B cell (primary cell): ENCODE measurements at regions not wholly inside any gene's neighbourhood (a gene's known extent, or its start where the extent isn't known, plus 50 kb on each side); places are given as distances from the start of the nearest gene placed in this dataset.

Source experiments
- ATAC-seq: fragments of 200-7000 bp; cut with Tn5 transposase; one replicate; pipeline ENCODE4 v1.10.0; 2021; ENCODE audit warnings: low read depth, mild to moderate bottlenecking, moderate number of reproducible peaks, moderate library complexity
- CTCF ChIA-PET: fragments of 350-600 bp; sonication (Branson Sonifier 250); formaldehyde crosslinking; loops from one replicate; lab custom pipeline; 2021; ENCODE audit warnings: antibody characterized with exemption, inconsistent platforms; lab: Charles Lee
- POLR2A ChIA-PET: fragments of 350-600 bp; sonication (Branson Sonifier 250); formaldehyde crosslinking; loops from one replicate; lab custom pipeline; 2021; ENCODE audit warnings: antibody characterized with exemption; lab: Charles Lee
- DNase-seq: peaks from one replicate; pipeline ENCODE4 v3.0.0; 2013
- H2AFZ ChIP-seq: 2 replicates; pipeline ENCODE4 v1.6.1; 2012; ENCODE audit warnings: mild to moderate bottlenecking, low read depth, low read length; ENCODE audit not compliant: insufficient read depth, poor library complexity, severe bottlenecking
- H3K27ac ChIP-seq, 2 donors: 1 replicate in 1 of 2; 2 replicates in 1 of 2; pipeline ENCODE4 v1.5.1; 2012 to 2013; ENCODE audit warnings: low read length in 2 of 2, mild to moderate bottlenecking in 2 of 2, moderate library complexity in 1 of 2
- H3K27me3 ChIP-seq, 4 experiments: fragments of 200-600 bp in 1 of 4; sonication (generic) in 1 of 4; replicated peaks in 1 of 4; 1 replicate in 2 of 4; 2 replicates in 2 of 4; pipeline versions ENCODE4 v1.6.1 to v1.7.0; 2013 to 2016; ENCODE audit warnings: low read length in 3 of 4, mild to moderate bottlenecking in 2 of 4, mixed read lengths in 1 of 4, moderate library complexity in 1 of 4; ENCODE audit not compliant: insufficient read depth in 4 of 4, control insufficient read depth in 3 of 4; ENCODE audit errors: control extremely low read depth in 1 of 4
- H3K36me3 ChIP-seq, 2 experiments: replicated peaks in 1 of 2; 1 replicate in 1 of 2; 2 replicates in 1 of 2; pipeline versions ENCODE4 v1.6.1 to v1.7.1; 2013; ENCODE audit warnings: low read length in 1 of 2; ENCODE audit not compliant: insufficient read depth in 2 of 2, control insufficient read depth in 1 of 2; ENCODE audit errors: control extremely low read depth in 1 of 2, extremely low read depth in 1 of 2
- H3K4me1 ChIP-seq, 2 donors: fragments of 200-600 bp in 1 of 2; sonication (generic) in 1 of 2; 1 replicate in 1 of 2; 2 replicates in 1 of 2; pipeline versions ENCODE4 v1.5.1 to v1.6.1; 2013 to 2017; ENCODE audit warnings: low read length in 2 of 2; ENCODE audit not compliant: control insufficient read depth in 2 of 2, insufficient read depth in 2 of 2
- H3K4me2 ChIP-seq: replicated peaks from 2 replicates; pipeline ENCODE3; 2012; ENCODE audit warnings: mild to moderate bottlenecking, low read depth, low read length; ENCODE audit not compliant: poor library complexity, severe bottlenecking
- H3K4me3 ChIP-seq, 5 experiments: fragments of 200-600 bp in 1 of 5; sonication (generic) in 1 of 5; 1 replicate in 3 of 5; 2 replicates in 2 of 5; pipeline versions ENCODE4 v1.5.1 to v1.7.0; 2011 to 2016; ENCODE audit warnings: low read length in 4 of 5, mild to moderate bottlenecking in 4 of 5, low read depth in 2 of 5, control low read depth in 1 of 5, moderate library complexity in 1 of 5; ENCODE audit not compliant: insufficient read depth in 1 of 5; ENCODE audit errors: control extremely low read depth in 1 of 5, extremely low read depth in 1 of 5
- H3K79me2 ChIP-seq: fragments of 200-600 bp; sonication (generic); one replicate; pipeline ENCODE4 v1.6.0; 2016; ENCODE audit warnings: low read length; ENCODE audit not compliant: control insufficient read depth, insufficient read depth
- H3K9ac ChIP-seq: fragments of 200-600 bp; sonication (generic); 2 replicates; pipeline ENCODE4 v1.6.1; 2017; ENCODE audit warnings: mild to moderate bottlenecking, low read length, moderate library complexity
- H3K9me3 ChIP-seq, 3 donors: one replicate each; pipeline versions ENCODE4 v1.6.1 to v1.7.1; 2013; ENCODE audit warnings: low read length in 2 of 3; ENCODE audit not compliant: control insufficient read depth in 2 of 3, insufficient read depth in 1 of 3; ENCODE audit errors: control extremely low read depth in 1 of 3
- H4K20me1 ChIP-seq: 2 replicates; pipeline ENCODE4 v1.6.0; 2012; ENCODE audit warnings: mild to moderate bottlenecking, low read length; ENCODE audit not compliant: insufficient read depth, control insufficient read depth, poor library complexity, severe bottlenecking
- H3K27ac Mint-ChIP-seq: one replicate; pipeline ENCODE4 v1.8.0; 2021; ENCODE audit warnings: mixed read lengths
- H3K27me3 Mint-ChIP-seq: one replicate; pipeline ENCODE4 v1.8.0; 2021; ENCODE audit warnings: mixed read lengths
- H3K4me1 Mint-ChIP-seq: one replicate; pipeline ENCODE4 v1.8.0; 2021; ENCODE audit warnings: mixed read lengths
- H3K4me3 Mint-ChIP-seq: one replicate; pipeline ENCODE4 v1.8.0; 2021; ENCODE audit warnings: mixed read lengths
- H3K9me3 Mint-ChIP-seq: one replicate; pipeline ENCODE4 v1.8.0; 2022; ENCODE audit warnings: mixed read lengths; ENCODE audit not compliant: insufficient read depth
- EZH2 ChIP-seq: IDR thresholded peaks from 2 replicates; pipeline ENCODE4 v1.6.1; 2012; ENCODE audit warnings: borderline replicate concordance, low read depth, mild to moderate bottlenecking, moderate library complexity, low read length; ENCODE audit not compliant: insufficient read depth, poor library complexity, severe bottlenecking
- WGBS: methylation state at CpG from one replicate; pipeline ENCODE4 v1.1.5; 2013; ENCODE audit warnings: missing lambda C conversion rate; ENCODE audit not compliant: insufficient coverage; 5-methylcytosine and 5-hydroxymethylcytosine counted together
- intact Hi-C: fragments of 100-400 bp; cut with micrococcal nuclease; formaldehyde crosslinking; loops from one replicate; pipeline ENCODE4 v1.10.0; 2022
- TF ChIP-seq, protein P1 (sequence below): fragments of 200-600 bp; IDR thresholded peaks from one replicate; pipeline ENCODE4 v1.8.0; 2022; ENCODE audit warnings: antibody characterized with exemption, mild to moderate bottlenecking

- Histone ChIP-seq H3K9me3 (no peaks in the 10 kb centered on the region), H2AFZ (no peak overlapping the region), H3K4me2 (no peak overlapping the region), H3K9ac (no peak overlapping the region), H3K79me2 (no peaks in the 10 kb centered on the region), H4K20me1 (no peaks in the 10 kb centered on the region), H3K4me1 (peaks cover 0 to 12% of the 10 kb centered on the region in 2 donors), H3K36me3 (no peaks in the 10 kb centered on the region), H3K27me3 (no peaks in the 10 kb centered on the region), H3K4me3 (no peak overlapping the region), H3K27ac (no peak overlapping the region)
- ATAC-seq: no peak
- POLR2A ChIA-PET: no interaction called here
- DNase-seq: no peak
- no peak overlapping the region for H3K4me3 Mint-ChIP-seq
- no peak overlapping the region for H3K27ac Mint-ChIP-seq
- CTCF ChIA-PET: no interaction called here
- H3K27me3 Mint-ChIP-seq: no peaks in the 10 kb centered on the region
- TF ChIP-seq EZH2: no peak
- TF ChIP-seq, protein P1, sequence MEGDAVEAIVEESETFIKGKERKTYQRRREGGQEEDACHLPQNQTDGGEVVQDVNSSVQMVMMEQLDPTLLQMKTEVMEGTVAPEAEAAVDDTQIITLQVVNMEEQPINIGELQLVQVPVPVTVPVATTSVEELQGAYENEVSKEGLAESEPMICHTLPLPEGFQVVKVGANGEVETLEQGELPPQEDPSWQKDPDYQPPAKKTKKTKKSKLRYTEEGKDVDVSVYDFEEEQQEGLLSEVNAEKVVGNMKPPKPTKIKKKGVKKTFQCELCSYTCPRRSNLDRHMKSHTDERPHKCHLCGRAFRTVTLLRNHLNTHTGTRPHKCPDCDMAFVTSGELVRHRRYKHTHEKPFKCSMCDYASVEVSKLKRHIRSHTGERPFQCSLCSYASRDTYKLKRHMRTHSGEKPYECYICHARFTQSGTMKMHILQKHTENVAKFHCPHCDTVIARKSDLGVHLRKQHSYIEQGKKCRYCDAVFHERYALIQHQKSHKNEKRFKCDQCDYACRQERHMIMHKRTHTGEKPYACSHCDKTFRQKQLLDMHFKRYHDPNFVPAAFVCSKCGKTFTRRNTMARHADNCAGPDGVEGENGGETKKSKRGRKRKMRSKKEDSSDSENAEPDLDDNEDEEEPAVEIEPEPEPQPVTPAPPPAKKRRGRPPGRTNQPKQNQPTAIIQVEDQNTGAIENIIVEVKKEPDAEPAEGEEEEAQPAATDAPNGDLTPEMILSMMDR: no peak
- intact Hi-C loops: no loop called here
- no peaks in the 10 kb centered on the region for H3K9me3 Mint-ChIP-seq
- peaks cover 12% of the 10 kb centered on the region for H3K4me1 Mint-ChIP-seq
Observed at GRCh38 chr2:57877811-57878170, 168.8 kb upstream of the VRK2 start.

DNA sequence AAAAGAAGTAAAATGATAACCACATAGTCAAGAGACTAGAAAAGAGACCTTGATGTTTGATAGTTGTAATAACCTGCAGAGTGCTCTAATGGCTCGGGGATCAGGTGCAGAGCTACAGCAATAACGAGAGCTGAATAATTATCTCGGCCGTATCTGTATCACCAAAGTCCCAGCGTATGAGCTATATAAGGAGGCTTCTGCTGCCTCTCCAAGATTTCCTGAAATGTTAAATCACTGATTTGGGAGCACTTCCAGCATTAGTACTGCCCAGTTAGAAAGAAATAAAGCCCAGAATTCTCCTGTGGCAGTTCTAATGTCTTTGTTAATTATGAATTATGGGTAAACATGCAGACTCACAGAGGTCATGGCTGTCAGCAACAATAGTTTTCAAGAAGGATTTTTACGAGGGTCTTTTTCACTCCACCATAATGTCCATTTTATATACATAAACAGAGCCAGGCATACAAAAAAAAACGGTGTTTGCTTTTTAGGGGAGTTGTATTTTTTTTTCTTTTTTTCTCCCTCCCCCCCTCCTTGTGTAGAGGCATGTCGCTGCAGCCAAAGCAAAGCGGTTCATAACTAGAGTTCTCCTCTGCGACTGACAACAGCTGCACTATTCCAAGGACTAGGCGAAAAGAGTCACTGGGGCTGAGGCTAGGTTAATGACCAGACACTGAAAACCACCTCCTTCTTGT lies 168.3 kb upstream of the VRK2 start:
- H3K79me2 ChIP-seq: no peaks in the 10 kb centered on the region
- H3K9me3 Mint-ChIP-seq: no peaks in the 10 kb centered on the region
- H3K27me3 Mint-ChIP-seq: no peaks in the 10 kb centered on the region
- 91% methylated on average over 5 of the region's 11 CpGs for WGBS
- no peaks in the 10 kb centered on the region for H4K20me1 ChIP-seq
- no peaks in the 10 kb centered on the region for H3K36me3 ChIP-seq
- H2AFZ ChIP-seq: no peak overlapping the region
- intact Hi-C loops: no loop called here
- ATAC-seq: no peak
- no peak overlapping the region for H3K27ac Mint-ChIP-seq
- H3K4me3 ChIP-seq: no peak overlapping the region
- no peak for TF ChIP-seq EZH2
- TF ChIP-seq, protein P1: no peak
- no peaks in the 10 kb centered on the region for H3K27me3 ChIP-seq
- POLR2A ChIA-PET: no interaction called here
- no peak overlapping the region for H3K9ac ChIP-seq
- no peak for DNase-seq
- no peak overlapping the region for H3K27ac ChIP-seq
- CTCF ChIA-PET: no interaction called here
- H3K4me3 Mint-ChIP-seq: no peak overlapping the region
- H3K9me3 ChIP-seq: no peaks in the 10 kb centered on the region
- H3K4me1 ChIP-seq: peaks cover 0 to 12% of the 10 kb centered on the region in 2 donors
- H3K4me1 Mint-ChIP-seq: peaks cover 12% of the 10 kb centered on the region
- no peak overlapping the region for H3K4me2 ChIP-seq
